ENCODE measurements at regions not wholly inside any gene's neighbourhood (a gene's known extent, or its start where the extent isn't known, plus 50 kb on each side); places are given as distances from the start of the nearest gene placed in this dataset.

DNA sequence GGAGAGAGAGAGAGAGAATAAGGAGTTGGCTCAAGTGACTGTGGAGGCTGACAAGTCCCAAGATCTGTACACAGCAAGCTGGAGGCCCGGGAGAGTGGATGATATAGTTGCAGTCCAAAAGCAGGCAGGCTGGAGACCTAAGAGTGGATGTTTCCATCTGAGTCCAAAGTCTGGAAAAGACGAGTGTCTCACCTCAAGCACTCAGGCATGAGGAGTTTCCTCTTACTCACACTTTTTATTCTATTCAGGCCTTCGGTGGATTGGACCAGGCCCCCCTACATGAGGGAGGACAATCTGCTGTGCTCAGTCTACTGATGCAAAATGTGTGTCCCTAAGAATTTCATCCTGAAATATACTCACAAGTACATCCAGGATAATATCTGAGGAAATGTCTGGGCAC lies 484.6 kb downstream of the VRK1 start:
- TF ChIP-seq, protein P1, sequence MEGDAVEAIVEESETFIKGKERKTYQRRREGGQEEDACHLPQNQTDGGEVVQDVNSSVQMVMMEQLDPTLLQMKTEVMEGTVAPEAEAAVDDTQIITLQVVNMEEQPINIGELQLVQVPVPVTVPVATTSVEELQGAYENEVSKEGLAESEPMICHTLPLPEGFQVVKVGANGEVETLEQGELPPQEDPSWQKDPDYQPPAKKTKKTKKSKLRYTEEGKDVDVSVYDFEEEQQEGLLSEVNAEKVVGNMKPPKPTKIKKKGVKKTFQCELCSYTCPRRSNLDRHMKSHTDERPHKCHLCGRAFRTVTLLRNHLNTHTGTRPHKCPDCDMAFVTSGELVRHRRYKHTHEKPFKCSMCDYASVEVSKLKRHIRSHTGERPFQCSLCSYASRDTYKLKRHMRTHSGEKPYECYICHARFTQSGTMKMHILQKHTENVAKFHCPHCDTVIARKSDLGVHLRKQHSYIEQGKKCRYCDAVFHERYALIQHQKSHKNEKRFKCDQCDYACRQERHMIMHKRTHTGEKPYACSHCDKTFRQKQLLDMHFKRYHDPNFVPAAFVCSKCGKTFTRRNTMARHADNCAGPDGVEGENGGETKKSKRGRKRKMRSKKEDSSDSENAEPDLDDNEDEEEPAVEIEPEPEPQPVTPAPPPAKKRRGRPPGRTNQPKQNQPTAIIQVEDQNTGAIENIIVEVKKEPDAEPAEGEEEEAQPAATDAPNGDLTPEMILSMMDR (IDR thresholded peaks at IDR 0.05; ENCODE audit: insufficient read depth, low read depth, low read length): no peak
- POLR2A ChIA-PET: no interaction called here
- CTCF ChIA-PET: no interaction called here
- Histone ChIP-seq H3K36me3 (ENCODE audit: control insufficient read depth, insufficient read depth, low read length) (no peaks in the 10 kb centered on the region), H3K4me3 (ENCODE audit: low read depth, low read length) (no peak overlapping the region), H3K27me3 (ENCODE audit: control insufficient read depth, insufficient read depth, low read length) (no peaks in the 10 kb centered on the region)
- no peak for DNase-seq (ENCODE audit: low read depth)

DNA sequence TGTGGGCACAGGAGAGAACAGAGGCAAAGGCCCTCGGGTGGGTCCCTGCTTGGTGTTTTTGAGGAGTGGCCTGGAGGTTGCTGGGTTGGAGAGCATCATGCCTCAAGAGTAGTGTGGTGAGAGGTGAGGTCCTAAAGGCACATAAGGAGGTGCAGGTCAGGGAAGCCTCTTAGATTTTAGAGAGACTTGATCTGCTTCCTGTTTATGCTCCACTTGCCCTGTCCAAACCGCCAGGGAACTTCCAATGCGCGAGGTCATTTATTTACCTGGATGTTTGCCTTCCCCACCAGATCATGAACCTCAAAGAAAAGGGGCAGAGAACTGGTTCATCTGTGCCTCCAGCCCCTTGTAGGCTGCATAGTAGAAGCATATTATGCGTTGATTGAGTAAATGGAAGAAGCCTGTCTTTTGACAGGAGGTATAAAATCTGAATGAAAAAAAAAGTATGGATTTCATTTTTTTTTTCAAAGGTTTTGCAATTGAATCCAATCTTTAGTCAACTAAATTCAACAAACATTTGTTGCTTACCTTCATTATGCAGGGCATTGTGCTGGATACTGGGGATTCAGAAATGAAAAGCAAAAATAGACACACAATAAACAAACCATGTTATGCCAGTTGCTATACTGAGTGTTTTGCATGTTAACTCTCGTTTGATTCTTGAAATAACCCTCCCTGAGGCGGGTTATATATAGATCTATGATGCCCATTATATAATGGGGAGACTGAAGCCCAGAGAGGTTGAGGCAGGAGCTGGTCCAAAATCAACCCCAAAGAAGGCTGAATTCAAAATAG lies 485.2 kb downstream of the VRK1 start:
- no peak for DNase-seq (ENCODE audit: low read depth)
- ChIA-PET CTCF (no interaction called here), POLR2A (no interaction called here)
- H3K4me3 ChIP-seq (ENCODE audit: low read depth, low read length): no peak overlapping the region
- TF ChIP-seq, protein P1 (IDR thresholded peaks at IDR 0.05; ENCODE audit: insufficient read depth, low read depth, low read length): no peak
- H3K36me3 ChIP-seq (ENCODE audit: control insufficient read depth, insufficient read depth, low read length): no peaks in the 10 kb centered on the region
- no peaks in the 10 kb centered on the region for H3K27me3 ChIP-seq (ENCODE audit: control insufficient read depth, insufficient read depth, low read length)

DNA sequence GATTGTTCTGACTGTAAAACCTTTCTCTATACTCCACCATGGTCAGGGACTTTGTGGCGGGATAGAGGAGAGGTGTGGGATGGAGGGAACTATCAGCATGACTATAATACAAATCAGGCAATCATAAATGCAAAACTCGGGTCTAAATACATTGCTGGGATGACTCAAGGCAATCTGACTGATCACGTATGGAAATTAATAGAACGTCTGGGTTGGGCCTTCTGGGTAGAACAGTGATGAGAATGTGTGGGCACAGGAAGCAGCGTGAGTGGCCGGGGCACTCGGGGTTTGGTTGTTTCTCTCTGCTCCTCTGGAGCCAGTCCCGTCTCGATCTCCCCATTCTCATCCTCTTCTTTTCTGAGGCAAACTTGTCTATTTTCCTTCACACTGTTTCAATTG lies 485.8 kb downstream of the VRK1 start:
- TF ChIP-seq, protein P1 (IDR thresholded peaks at IDR 0.05; ENCODE audit: insufficient read depth, low read depth, low read length): no peak
- CTCF ChIA-PET: no interaction called here
- POLR2A ChIA-PET: no interaction called here

DNA sequence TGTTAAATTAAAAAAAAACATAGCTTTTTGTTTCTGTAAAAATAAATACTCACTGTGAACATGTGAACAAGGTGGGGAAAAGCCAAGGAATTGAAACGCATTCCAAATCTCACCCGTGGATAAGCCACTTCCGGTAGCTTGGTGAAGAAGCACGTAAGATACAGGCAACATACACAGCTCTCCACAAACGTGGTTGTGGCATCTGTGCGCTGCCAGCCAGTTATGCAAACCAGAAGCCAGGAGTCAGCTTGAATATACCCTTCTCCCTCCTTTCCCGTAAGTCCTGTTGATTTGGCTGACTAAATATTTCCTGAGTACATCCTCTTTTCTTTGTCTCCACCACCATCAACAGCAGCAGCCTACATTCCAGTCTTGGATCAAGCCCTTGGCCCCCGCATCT lies 486.2 kb downstream of the VRK1 start:
- Histone ChIP-seq H3K36me3 (ENCODE audit: control insufficient read depth, insufficient read depth, low read length) (no peaks in the 10 kb centered on the region), H3K27me3 (ENCODE audit: control insufficient read depth, insufficient read depth, low read length) (no peaks in the 10 kb centered on the region), H3K4me3 (ENCODE audit: low read depth, low read length) (no peak overlapping the region)
- TF ChIP-seq, protein P1 (IDR thresholded peaks at IDR 0.05; ENCODE audit: insufficient read depth, low read depth, low read length): no peak
- CTCF ChIA-PET: no interaction called here
- no peak for DNase-seq (ENCODE audit: low read depth)
- POLR2A ChIA-PET: no interaction called here

More for the DNA sequence above, 485.8 kb downstream of the VRK1 start:
- Histone ChIP-seq H3K27me3 (ENCODE audit: control insufficient read depth, insufficient read depth, low read length) (no peaks in the 10 kb centered on the region), H3K4me3 (ENCODE audit: low read depth, low read length) (no peak overlapping the region), H3K36me3 (ENCODE audit: control insufficient read depth, insufficient read depth, low read length) (no peaks in the 10 kb centered on the region)
- no peak for DNase-seq (ENCODE audit: low read depth)

DNA sequence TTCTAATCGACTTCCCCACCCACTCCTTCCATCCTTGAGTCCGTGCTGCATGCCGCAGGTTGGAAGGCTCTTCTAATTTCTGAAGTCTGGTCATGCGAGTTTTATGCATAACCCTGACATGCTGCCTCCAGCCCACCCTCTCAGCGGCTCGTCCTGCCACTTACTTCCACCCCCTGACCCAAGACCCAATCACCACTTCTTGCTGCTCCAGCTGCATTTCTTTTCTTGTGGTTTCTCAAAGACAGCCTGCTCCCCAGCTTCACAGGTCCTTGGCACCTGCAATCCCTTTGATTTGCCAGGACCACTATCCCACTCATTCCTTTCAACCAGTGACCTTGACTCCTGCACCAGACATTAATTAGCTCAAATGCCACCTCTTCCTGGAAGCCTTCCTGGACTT lies 486.7 kb downstream of the VRK1 start:
- Histone ChIP-seq H3K36me3 (ENCODE audit: control insufficient read depth, insufficient read depth, low read length) (no peaks in the 10 kb centered on the region), H3K4me3 (ENCODE audit: low read depth, low read length) (no peak overlapping the region), H3K27me3 (ENCODE audit: control insufficient read depth, insufficient read depth, low read length) (no peaks in the 10 kb centered on the region)
- CTCF ChIA-PET: no interaction called here
- TF ChIP-seq, protein P1 (IDR thresholded peaks at IDR 0.05; ENCODE audit: insufficient read depth, low read depth, low read length): no peak
- POLR2A ChIA-PET: no interaction called here
- DNase-seq (ENCODE audit: low read depth): no peak
